RWPE2 (cell line): ENCODE measurements at regions not wholly inside any gene's neighbourhood (a gene's known extent, or its start where the extent isn't known, plus 50 kb on each side); places are given as distances from the start of the nearest gene placed in this dataset.

ENCODE experiments used
- ATAC-seq: fragments of 200-7000 bp; cut with Tn5 transposase; 3 replicates; pipeline ENCODE4 v1.9.1; 2021; ENCODE audit warnings: low read depth
- DNase-seq: peaks from one replicate; pipeline ENCODE4 v3.0.0-alpha.2; 2020; ENCODE audit warnings: low spot score
- H3K27ac ChIP-seq: fragments of 450-650 bp; 2 replicates; pipeline ENCODE4 v1.5.1; 2017; ENCODE audit warnings: mild to moderate bottlenecking; ENCODE audit not compliant: poor library complexity, severe bottlenecking
- H3K27me3 ChIP-seq: fragments of 250-450 bp; sonication (Bioruptor Pico); 2 replicates; pipeline ENCODE4 v1.5.1; 2021; ENCODE audit warnings: mild to moderate bottlenecking, moderate library complexity; ENCODE audit not compliant: insufficient read depth, poor library complexity, severe bottlenecking
- H3K36me3 ChIP-seq: fragments of 250-450 bp; sonication (Bioruptor Pico); 2 replicates; pipeline ENCODE4 v1.5.1; 2020; ENCODE audit warnings: low read depth, mild to moderate bottlenecking, moderate library complexity
- H3K4me1 ChIP-seq: fragments of 250-450 bp; sonication (Bioruptor Pico); 2 replicates; pipeline ENCODE4 v1.5.1; 2021; ENCODE audit warnings: mild to moderate bottlenecking, moderate library complexity; ENCODE audit not compliant: insufficient read depth, poor library complexity, severe bottlenecking
- H3K4me3 ChIP-seq: fragments of 250-450 bp; sonication (Bioruptor Pico); 2 replicates; pipeline ENCODE4 v1.5.1; 2021; ENCODE audit warnings: mild to moderate bottlenecking, moderate library complexity; ENCODE audit not compliant: severe bottlenecking
- H3K9me3 ChIP-seq: fragments of 250-450 bp; sonication (Bioruptor Pico); 2 replicates; pipeline ENCODE4 v1.5.1; 2021; ENCODE audit warnings: mild to moderate bottlenecking, moderate library complexity; ENCODE audit not compliant: severe bottlenecking
- TF ChIP-seq, protein P1 (sequence below): fragments of 450-650 bp; IDR thresholded peaks from one replicate; pipeline ENCODE4 v1.5.1; 2017; ENCODE audit warnings: mild to moderate bottlenecking, moderate library complexity; ENCODE audit not compliant: poor library complexity, severe bottlenecking

DNA sequence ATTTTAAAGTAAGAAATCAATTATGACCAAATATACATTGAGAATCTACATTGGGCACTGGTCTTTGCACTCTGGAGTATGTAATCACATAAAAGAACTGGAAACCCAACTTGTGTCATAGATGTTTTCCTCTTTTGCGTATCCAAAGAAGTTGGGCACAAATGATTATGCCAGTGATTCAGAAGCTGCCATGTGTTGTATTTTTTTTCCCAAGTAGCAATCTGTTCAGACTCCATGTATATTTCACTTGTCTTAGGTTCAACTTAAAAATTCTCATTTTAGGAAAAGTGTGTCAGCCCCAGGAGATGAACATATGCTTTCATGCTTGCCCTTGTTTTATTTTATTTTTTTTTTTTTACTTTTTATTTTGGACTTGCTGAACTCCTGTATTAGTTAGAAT is 441.5 kb downstream of the PDZRN4 start:
- H3K27ac ChIP-seq: no peak overlapping the region
- TF ChIP-seq, protein P1, sequence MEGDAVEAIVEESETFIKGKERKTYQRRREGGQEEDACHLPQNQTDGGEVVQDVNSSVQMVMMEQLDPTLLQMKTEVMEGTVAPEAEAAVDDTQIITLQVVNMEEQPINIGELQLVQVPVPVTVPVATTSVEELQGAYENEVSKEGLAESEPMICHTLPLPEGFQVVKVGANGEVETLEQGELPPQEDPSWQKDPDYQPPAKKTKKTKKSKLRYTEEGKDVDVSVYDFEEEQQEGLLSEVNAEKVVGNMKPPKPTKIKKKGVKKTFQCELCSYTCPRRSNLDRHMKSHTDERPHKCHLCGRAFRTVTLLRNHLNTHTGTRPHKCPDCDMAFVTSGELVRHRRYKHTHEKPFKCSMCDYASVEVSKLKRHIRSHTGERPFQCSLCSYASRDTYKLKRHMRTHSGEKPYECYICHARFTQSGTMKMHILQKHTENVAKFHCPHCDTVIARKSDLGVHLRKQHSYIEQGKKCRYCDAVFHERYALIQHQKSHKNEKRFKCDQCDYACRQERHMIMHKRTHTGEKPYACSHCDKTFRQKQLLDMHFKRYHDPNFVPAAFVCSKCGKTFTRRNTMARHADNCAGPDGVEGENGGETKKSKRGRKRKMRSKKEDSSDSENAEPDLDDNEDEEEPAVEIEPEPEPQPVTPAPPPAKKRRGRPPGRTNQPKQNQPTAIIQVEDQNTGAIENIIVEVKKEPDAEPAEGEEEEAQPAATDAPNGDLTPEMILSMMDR: no peak
- no peak for ATAC-seq

DNA sequence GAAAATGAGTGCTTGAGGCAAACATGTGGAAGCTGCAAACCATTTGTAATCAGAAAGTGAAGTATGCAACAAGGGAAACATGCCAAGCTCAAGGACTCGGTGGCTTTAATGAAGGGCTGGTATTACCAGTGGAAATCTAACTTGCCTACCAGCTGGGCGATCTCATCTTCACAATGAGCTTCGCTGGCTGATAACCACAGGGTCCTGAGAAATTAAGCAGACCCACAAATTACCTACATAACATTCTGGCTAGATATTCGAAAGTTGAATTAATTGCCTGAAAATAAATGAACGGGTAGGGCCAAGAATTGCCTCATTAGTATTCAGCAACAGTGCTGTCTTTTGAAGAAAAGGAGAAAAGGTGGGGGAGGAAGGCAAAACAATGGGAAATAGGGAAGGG is 439.4 kb downstream of the PDZRN4 start:
- H3K36me3 ChIP-seq: no peaks in the 10 kb centered on the region
- TF ChIP-seq, protein P1: no peak
- DNase-seq: no peak
- H3K9me3 ChIP-seq: no peaks in the 10 kb centered on the region
- no peak overlapping the region for H3K27ac ChIP-seq
- no peaks in the 10 kb centered on the region for H3K4me1 ChIP-seq
- H3K4me3 ChIP-seq: no peak overlapping the region
- peaks cover 4% of the 10 kb centered on the region for H3K27me3 ChIP-seq
- ATAC-seq: no peak

More for the DNA sequence above, 441.5 kb downstream of the PDZRN4 start:
- H3K27me3 ChIP-seq: peaks cover 4% of the 10 kb centered on the region
- H3K9me3 ChIP-seq: no peaks in the 10 kb centered on the region
- DNase-seq: no peak
- H3K36me3 ChIP-seq: no peaks in the 10 kb centered on the region
- no peak overlapping the region for H3K4me3 ChIP-seq
- no peaks in the 10 kb centered on the region for H3K4me1 ChIP-seq

DNA sequence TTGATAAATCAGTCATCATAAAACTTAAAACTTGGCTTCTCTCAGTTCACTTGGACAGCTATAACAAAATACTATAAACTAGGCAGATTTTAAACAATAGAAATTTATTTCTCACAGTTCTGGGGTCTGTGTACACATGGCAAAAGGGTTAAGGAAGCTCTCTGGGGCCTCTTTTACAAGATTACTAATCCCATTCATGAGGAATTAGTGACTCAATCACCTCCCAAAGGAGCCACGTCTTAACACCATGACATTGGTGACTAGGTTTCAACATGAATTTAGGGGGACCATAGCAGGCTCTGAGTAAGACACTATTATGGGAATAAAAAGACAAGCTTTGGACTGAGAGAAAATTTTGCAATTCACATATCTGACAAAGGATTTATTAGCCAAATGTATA is 436.5 kb downstream of the PDZRN4 start:
- Histone ChIP-seq H3K36me3 (no peaks in the 10 kb centered on the region), H3K9me3 (no peaks in the 10 kb centered on the region), H3K27ac (no peak overlapping the region), H3K4me3 (no peak overlapping the region), H3K4me1 (no peaks in the 10 kb centered on the region), H3K27me3 (peaks cover 9% of the 10 kb centered on the region)
- DNase-seq (no peak), ATAC-seq (no peak)
- TF ChIP-seq, protein P1: no peak
